Head of caudate nucleus (tissue), 42 donors: ENCODE measurements at regions not wholly inside any gene's neighbourhood (a gene's known extent, or its start where the extent isn't known, plus 50 kb on each side); places are given as distances from the start of the nearest gene placed in this dataset.

Experiments
- DNase-seq, 42 donors: peaks; one replicate each; pipeline versions ENCODE4 v3.0.0 to v3.0.0-alpha.2; 2020 to 2021; ENCODE audit warnings: mixed read lengths in 7 of 42
- intact Hi-C: fragments of 100-400 bp; cut with DNase I; formaldehyde crosslinking; loops from one replicate; pipeline ENCODE4 v1.15.0; 2022

GRCh38 chr13:72403396-72404010 is 323.9 kb downstream of the MZT1 start:
- DNase-seq, result no peak
- intact Hi-C loops, result no loop called here

DNA sequence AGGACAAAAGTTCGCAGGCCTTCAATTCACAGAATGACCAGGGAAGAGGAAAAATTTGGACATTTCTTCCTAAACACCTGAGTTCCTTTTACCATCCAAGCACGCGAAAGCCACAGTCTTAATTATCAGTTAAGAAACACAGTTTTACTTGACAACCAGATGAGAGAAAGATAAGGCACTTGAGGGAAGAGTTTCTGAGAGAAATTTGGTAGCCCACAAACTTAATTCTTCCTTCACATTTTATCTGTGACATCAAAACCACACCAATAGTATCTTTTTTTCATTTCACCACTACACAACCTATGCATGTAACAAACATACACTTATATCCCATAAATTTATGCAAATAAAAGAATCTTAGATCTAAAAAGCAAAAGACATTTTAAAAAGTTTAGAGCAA is 326.6 kb downstream of the MZT1 start:
- DNase-seq, result no peak
- intact Hi-C loops, result no loop called here

GRCh38 chr13:72399351-72399750 is 328.1 kb downstream of the MZT1 start:
- DNase-seq, result no peak
- intact Hi-C loops, result no loop called here

DNA sequence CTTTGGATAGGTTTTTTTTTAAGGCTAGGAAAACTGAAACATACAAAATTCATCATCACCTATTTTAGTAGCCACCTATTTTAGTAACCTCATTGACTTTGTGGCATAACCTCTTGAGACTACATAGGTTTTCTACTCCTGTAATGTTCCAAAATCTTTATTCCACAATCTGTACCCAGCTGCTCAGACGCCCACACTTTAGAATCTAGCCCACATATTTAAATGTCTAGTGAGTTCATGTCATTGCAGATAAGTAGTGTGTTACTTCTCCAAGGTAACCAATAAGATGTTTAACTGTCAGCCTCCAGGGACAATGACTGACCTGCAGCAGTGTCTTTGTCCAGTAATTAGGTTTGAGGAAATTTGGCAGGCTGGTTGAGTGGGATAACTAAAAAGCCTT is 330.2 kb downstream of the MZT1 start:
- intact Hi-C loops, result no loop called here
- DNase-seq, result peak in 23 of 42 donors; percentile 1 to 53 (median 20)

DNA sequence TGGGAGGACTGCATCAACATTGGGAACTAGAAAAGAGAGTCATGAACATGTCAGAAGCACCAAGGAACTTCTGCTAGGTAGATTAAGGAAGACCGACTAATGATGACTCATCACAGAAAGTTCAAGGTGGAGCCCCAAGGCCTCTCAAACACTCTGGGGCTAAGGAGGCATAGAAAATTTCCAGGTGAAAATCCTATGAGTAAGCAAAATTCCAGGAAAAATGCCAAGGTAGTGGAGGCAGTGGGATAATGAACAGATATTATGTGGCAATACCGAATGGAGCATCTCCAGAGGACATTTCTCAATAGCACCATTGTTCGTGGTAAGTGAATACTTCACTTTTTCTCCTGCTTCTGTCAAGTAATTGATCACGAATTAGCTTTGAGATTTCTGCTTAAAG is 336.5 kb downstream of the MZT1 start:
- DNase-seq, result no peak
- intact Hi-C loops, result no loop called here

DNA sequence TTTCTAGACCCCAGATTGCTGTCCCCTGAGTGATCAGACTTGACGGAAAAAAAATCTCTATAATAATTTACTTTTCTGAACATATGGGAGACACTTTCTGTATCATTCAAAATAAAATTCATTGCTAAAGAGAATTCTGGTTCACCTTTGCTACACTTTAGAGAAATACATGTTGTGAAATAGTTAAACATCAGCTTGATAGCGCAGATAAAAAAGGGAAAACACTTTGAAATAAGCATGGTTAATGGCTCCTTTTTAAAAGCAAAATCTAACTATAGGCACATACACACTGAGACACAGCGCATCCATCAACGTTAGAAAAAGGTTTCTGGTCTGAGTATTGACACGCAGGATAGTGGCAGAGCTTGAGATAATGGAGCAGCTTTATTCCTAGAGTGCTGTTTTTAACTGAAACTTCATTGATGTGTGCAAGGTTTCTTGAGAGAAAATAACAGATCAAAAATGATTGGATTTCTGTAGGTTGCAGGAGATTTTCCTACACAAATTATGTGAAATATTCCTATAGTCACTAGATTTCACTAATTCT is 341.2 kb downstream of the MZT1 start:
- no peak for DNase-seq
- intact Hi-C loops, result no loop called here

GRCh38 chr13:72384879-72385278 is 342.6 kb downstream of the MZT1 start:
- DNase-seq, result no peak

GRCh38 chr13:72384186-72384823 is 343.1 kb downstream of the MZT1 start:
- DNase-seq, result peak in 1 of 42 donors; percentile 5
- intact Hi-C loops, result no loop called here

More at GRCh38 chr13:72384879-72385278, 342.6 kb downstream of the MZT1 start:
- intact Hi-C loops, result no loop called here

DNA sequence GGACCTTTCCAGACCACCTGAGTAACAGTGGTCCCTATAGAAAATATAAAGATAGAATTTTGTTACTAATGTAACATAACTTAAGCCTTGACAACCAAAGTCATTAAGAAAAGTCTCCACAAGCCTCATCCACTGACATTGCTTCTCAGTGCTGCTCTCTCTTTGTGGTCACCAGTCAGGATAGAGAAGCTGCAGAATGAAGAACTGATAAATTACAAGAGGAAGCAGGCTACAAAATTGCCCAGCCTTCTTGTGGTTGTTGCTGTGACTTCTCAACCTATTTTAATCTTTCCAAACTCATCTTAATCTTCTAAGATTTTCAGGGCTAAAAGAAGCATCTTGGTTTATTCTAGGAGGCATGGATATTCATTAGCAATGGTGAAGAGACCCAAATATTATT is 343.8 kb downstream of the MZT1 start:
- no peak for DNase-seq
- intact Hi-C loops, result no loop called here

DNA sequence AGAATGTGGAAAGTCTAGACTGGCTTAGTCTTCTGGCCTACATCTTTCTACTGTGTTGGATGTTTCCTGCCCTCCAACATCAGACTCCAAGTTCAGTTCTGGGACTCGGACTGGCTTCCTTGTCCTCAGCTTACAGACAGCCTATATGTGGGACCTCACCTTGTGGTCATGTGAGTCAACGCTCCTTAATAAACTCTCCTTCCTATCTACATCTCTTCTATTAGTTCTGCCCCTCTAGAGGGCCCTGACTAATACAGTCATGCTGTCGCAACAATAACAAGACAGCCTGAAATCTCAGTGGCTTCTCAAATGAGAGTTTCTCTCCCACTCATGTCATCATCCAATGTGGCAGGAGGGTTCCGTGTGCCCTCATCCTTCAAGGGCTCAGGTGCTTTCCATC is 347.8 kb downstream of the MZT1 start:
- intact Hi-C loops, result no loop called here
- no peak for DNase-seq

DNA sequence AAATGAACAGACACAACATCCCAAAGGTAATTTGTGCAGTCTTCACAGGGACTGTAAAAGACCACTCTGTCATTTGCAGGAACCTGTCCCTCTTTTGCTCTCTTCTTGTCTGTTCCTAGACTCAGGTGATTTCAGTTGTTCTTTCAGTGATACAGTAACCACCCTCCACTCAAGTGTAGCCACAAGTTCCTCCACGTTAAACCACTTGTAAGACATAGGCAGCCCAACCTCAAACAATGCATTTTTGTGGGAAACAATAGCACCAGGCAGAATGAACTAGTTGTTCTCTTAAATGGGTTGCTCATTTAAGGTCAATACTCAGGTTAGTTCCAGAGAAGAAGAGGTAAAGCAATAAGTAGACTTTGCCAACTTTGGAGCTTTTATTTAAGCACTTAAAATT is 359.4 kb downstream of the MZT1 start:
- intact Hi-C loops, result no loop called here
- DNase-seq, result no peak

GRCh38 chr13:72346716-72347115 is 380.7 kb downstream of the MZT1 start:
- no peak for DNase-seq
- intact Hi-C loops, result no loop called here

DNA sequence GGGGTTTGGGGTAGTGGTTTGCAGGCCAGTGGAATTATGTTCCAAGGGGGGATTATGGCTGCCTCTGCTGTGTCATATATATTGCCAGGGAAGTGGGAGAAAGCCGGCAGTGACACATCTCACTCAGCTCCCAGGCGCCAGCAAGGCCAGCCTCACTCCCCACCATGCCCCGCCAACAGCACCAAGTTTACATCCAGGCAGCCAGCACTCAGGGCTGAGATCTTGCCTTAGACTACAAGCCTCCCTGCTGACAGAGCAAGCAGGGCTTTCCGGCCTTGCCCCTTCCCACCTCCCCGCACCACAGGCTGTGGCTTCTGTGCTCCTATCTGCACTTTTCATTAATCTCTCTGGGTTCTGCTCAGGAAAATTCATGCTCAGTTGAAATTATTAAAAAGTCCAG is 385.1 kb downstream of the MZT1 start:
- DNase-seq, result no peak
- intact Hi-C loops, result no loop called here

- intact Hi-C loops, result no loop called here
- DNase-seq, result no peak
Observed at GRCh38 chr13:72341904-72342303, 385.5 kb downstream of the MZT1 start.

GRCh38 chr13:72317346-72318109 is 409.9 kb downstream of the MZT1 start:
- intact Hi-C loops, result no loop called here
- DNase-seq, result peak in 1 of 42 donors; percentile 11

DNA sequence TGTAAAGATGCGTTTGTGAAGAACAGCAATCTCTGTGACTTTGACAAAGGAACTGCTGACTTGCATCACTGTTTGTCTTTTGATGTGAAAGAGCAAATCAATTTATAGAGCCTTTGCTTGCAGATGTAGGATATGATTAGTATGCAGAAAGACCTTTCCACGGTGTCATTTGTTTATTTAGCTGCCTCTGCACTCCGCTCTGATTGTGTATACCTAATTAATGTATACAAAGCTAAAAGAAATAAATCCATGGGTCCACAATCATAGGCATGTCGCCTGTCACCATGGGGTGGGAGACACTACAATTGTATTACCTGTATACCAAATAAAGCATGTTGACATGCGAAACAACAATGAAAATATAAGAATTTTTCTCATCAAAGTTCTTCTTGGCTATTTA is 410.7 kb downstream of the MZT1 start:
- no peak for DNase-seq
- intact Hi-C loops, result no loop called here

GRCh38 chr13:72315312-72315711 is 412.1 kb downstream of the MZT1 start:
- intact Hi-C loops, result no loop called here
- no peak for DNase-seq

GRCh38 chr13:72314210-72314609 is 413.2 kb downstream of the MZT1 start:
- intact Hi-C loops, result no loop called here
- DNase-seq, result no peak

DNA sequence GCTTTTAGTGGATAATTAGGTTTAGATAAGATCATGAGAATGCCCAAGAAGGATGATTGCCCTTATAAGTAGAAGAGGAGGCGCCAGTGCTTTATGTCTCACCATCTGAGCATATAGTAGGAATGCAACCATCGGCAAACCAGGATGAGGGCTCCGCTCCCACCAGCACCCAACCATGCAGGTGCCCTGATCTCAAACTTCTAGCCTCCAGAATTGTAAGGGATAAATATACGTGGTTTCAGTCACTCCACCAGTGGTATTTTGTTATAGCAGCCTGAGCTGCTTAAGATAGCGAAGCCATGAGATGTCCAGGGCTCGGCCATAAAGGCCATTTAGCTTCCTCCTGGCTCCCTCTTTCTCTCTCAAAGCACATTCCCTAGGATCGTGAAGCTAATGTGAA is 413.9 kb downstream of the MZT1 start:
- DNase-seq, result no peak
- intact Hi-C loops, result no loop called here
